ENCODE measurements at regions not wholly inside any gene's neighbourhood (a gene's known extent, or its start where the extent isn't known, plus 50 kb on each side); places are given as distances from the start of the nearest gene placed in this dataset.

DNA sequence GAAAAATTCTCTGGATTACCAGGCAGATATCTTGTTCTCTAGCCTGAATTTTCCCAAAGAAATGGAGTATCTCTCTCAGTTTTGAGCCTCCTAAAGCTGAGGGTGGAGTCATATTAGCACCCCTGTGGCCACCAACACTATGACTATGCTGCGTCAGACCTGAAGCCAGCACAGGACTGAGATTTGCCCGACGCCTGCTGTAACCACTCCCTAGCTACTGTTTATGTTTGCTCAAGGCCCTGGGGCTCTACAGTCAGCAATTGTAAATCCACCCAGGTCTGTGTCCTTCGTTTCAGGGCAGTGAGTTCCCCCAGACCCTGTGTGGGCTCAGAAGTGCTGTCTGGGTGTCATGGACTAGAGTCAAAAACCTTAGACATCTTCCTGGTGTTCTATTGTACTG lies 61.4 kb downstream of the ZXDA start:
- DNase-seq, result no peak
- intact Hi-C loops (cut with DNase I), result no loop called here

DNA sequence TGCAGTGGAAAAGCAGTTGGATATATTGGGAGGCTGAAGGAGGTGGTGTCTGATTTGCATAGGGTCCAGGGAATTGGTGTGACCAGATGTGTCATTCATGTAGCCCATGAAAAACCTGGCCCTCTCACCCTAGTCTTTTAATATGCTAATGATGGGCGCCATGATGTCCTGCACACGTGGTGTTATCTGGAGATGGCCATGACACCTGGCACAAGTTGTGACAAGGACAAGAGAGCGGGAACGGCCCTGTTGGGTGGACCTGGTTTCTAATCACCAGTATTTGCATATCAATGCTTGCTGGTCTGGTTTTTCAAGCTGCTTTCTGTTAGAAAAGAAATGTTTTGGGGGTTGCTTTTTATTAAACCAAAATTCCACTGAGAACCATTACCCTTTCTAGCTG lies 87.4 kb downstream of the ZXDA start:
- intact Hi-C loops (cut with DNase I), result loop anchor here (2.0 kb wide), 1 partner anchor 96 kb away; no protein-coding TSS in a partner anchor

DNA sequence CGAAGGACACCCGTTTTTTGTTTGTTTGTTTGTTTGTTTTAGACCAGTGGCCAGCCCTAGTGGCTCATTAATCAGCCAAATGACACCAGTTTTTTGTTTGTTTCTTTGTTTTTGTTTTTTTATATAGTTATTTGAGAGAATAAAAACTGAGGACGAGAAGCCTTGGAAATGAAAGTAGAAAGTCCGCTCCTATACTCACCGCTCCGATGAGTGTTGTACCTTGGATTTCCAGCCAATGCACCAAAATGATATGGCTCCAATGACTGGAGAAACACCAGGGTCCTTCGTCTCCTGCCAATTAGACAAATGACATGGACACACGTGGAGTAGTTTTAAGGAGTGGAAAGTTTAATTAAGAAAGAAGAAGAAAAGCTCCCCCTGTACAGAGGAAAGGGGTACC lies 87.9 kb downstream of the ZXDA start:
- intact Hi-C loops (cut with DNase I), result loop anchor here (2.0 kb wide), 1 partner anchor 96 kb away; no protein-coding TSS in a partner anchor

More for the DNA sequence above, 87.4 kb downstream of the ZXDA start:
- DNase-seq, result peak in 1 of 10 donors; percentile 55

DNA sequence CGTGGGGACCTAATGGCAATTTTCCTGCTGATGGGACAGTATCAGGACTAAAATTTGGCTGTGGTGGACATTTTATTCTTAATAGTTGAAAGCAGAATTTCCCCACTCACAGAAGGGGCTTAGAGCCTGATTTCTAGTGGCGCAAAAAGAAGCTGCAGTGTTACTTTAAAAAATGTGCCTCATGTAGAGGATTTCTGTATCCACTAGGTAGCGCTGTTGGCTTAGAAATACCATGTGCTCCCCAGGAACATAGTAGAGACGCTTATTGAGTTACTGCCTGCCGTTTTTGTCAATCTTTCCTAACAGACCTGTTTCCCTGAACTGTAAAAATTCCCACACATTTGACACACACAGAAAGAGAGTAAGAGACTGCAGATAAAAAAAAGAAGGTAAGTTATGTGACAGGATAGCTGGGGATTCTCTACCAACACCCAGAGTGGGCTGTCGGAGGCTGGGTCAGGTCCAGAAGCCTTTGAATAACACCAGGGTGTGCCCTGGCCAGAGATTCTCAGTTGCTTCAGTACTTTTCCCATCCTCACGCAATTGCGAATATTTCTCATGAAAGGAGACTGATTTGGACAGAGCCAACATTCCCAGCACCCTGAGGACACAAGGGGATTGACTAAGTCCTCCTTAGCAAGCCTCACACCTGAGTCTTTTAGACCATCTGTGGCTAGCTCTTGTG lies 88.4 kb downstream of the ZXDA start:
- intact Hi-C loops (cut with DNase I), result loop anchor here (1.0 to 2.0 kb wide), 3 partner anchors 97 to 205 kb away; no protein-coding TSS in a partner anchor
- DNase-seq, result peak in 2 of 10 donors; percentile 2 to 29

More for the DNA sequence above, 87.9 kb downstream of the ZXDA start:
- no peak for DNase-seq

GRCh38 chrX:57817302-57817701 lies 93.0 kb downstream of the ZXDA start:
- no peak for DNase-seq
- intact Hi-C loops (cut with DNase I), result no loop called here

- no peak for DNase-seq
- intact Hi-C loops (cut with DNase I), result no loop called here
These were observed 92.6 kb upstream of the NLRP2B start for GRCh38 chrX:57772637-57773036.

- no peak for DNase-seq
- intact Hi-C loops (cut with DNase I), result no loop called here
These were observed 91.6 kb upstream of the NLRP2B start for GRCh38 chrX:57771689-57772088.

DNA sequence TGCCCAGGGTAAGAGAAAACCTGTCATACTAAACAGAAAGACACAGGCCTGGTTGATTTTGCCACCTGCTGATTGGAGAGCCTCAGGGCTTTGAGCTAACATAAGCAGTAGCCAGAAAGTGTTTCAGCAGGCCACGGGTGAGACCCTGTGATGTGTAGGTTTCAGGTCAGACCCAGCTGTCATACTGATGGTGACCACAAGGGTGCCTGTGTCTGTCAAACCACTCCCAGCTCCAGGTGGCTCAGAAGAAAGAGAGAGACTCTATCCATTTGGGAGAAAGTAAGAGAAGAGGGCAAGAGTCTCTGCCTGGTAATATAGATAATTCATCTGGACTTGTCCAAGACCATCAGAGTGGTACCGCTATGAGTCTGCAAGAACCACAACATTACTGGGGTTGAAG lies 72.8 kb upstream of the NLRP2B start:
- no peak for DNase-seq
- intact Hi-C loops (cut with DNase I), result no loop called here

DNA sequence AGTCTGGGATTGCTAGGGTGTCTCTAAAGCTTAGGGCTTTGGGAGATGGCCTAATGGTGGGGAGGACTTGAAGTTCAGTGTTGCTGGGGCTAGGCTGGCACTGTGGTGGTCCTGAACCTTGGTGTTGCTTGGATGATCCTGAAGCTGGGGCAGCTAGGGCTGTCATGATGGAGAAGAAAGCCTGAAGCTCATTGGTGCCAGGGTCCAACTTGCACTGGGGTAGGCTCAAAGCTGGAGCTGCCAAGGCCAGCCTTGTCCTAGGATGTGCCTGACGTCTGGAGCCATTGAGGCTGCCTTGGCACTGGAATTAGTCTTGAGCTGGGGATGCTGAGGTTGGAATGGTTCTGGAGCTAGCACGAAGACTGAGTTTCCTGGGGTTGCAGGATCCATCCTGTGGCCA lies 61.0 kb upstream of the NLRP2B start:
- DNase-seq, result no peak
- intact Hi-C loops (cut with DNase I), result no loop called here

DNA sequence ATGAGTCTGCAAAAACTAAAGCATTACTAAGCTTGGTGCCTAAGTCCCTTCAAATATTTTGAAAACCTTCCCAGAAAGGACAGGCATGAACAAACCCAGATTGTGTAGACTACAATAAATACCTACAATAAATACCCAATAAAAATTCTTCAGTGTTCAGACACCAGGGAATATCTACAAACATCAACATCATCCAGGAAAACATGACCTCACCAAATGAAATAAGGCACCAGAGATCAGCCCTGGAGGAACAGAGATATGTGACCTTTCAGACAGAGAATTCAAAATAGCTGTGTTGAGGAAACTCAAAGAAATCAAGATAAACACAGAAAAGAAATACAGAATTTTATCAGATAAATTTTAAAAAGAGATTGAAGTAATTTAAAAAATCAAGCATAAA lies 57.8 kb upstream of the NLRP2B start:
- no peak for DNase-seq
- intact Hi-C loops (cut with DNase I), result no loop called here
